H9 (cell line): ENCODE measurements at regions not wholly inside any gene's neighbourhood (a gene's known extent, or its start where the extent isn't known, plus 50 kb on each side); places are given as distances from the start of the nearest gene placed in this dataset.

Experiments
- DNase-seq: peaks from one replicate; pipeline ENCODE4 v3.0.0-alpha.2; 2017
- H2AFZ ChIP-seq: one replicate; pipeline ENCODE4 v1.6.1; 2013; ENCODE audit warnings: mild to moderate bottlenecking, low read length, control low read depth, moderate library complexity
- H2AK5ac ChIP-seq: 2 replicates; pipeline ENCODE4 v1.6.1; 2013; ENCODE audit warnings: low read length, control low read depth, mixed read lengths; ENCODE audit not compliant: insufficient read length
- H2BK120ac ChIP-seq: one replicate; pipeline ENCODE4 v1.6.1; 2013; ENCODE audit warnings: low read depth, mild to moderate bottlenecking, low read length, control low read depth, inconsistent platforms; ENCODE audit not compliant: poor library complexity, severe bottlenecking
- H2BK12ac ChIP-seq: 2 replicates; pipeline ENCODE4 v1.6.1; 2013; ENCODE audit warnings: low read length, control low read depth, mixed read lengths, low read depth; ENCODE audit not compliant: insufficient read length
- H2BK15ac ChIP-seq: 2 replicates; pipeline ENCODE4 v1.6.1; 2013; ENCODE audit warnings: low read depth, low read length, control low read depth
- H2BK20ac ChIP-seq: one replicate; pipeline ENCODE4 v1.6.1; 2013; ENCODE audit warnings: low read depth, mild to moderate bottlenecking, low read length, control low read depth, inconsistent platforms; ENCODE audit not compliant: poor library complexity, severe bottlenecking
- H2BK5ac ChIP-seq: 2 replicates; pipeline ENCODE4 v1.6.1; 2013; ENCODE audit warnings: low read length, control low read depth, mixed read lengths; ENCODE audit not compliant: insufficient read length
- H3K14ac ChIP-seq: 2 replicates; pipeline ENCODE4 v1.6.1; 2013; ENCODE audit warnings: low read length, control low read depth; ENCODE audit not compliant: insufficient read depth
- H3K18ac ChIP-seq: 2 replicates; pipeline ENCODE4 v1.6.1; 2013; ENCODE audit warnings: low read depth, mild to moderate bottlenecking, mixed read lengths, low read length, control low read depth; ENCODE audit not compliant: insufficient read length
- H3K23ac ChIP-seq: 2 replicates; pipeline ENCODE4 v1.6.1; 2013; ENCODE audit warnings: low read length, control low read depth, mixed read lengths, low read depth; ENCODE audit not compliant: insufficient read length
- H3K23me2 ChIP-seq: 2 replicates; pipeline ENCODE4 v1.6.1; 2013; ENCODE audit warnings: low read depth, mild to moderate bottlenecking, mixed read lengths, low read length, control low read depth; ENCODE audit not compliant: insufficient read length, poor library complexity, severe bottlenecking
- H3K27ac ChIP-seq: 2 replicates; pipeline ENCODE4 v1.5.1; 2013; ENCODE audit warnings: low read length, control low read depth, mixed read lengths, low read depth; ENCODE audit not compliant: insufficient read length
- H3K27me3 ChIP-seq: 2 replicates; pipeline ENCODE4 v1.6.1; 2013; ENCODE audit warnings: low read length, control low read depth, inconsistent platforms; ENCODE audit not compliant: insufficient read depth
- H3K4ac ChIP-seq: 2 replicates; pipeline ENCODE4 v1.6.1; 2013; ENCODE audit warnings: low read depth, mild to moderate bottlenecking, control low read depth, inconsistent platforms, low read length, moderate library complexity
- H3K4me1 ChIP-seq: 2 replicates; pipeline ENCODE4 v1.6.1; 2013; ENCODE audit warnings: low read length, control low read depth, inconsistent platforms; ENCODE audit not compliant: insufficient read depth
- H3K4me2 ChIP-seq: 2 replicates; pipeline ENCODE4 v1.6.1; 2013; ENCODE audit warnings: low read length, control low read depth, mixed read lengths; ENCODE audit not compliant: insufficient read length, insufficient read depth
- H3K56ac ChIP-seq: 2 replicates; pipeline ENCODE4 v1.6.1; 2013; ENCODE audit warnings: low read depth, mild to moderate bottlenecking, mixed read lengths, low read length, control low read depth; ENCODE audit not compliant: insufficient read length
- H3K79me1 ChIP-seq: 2 replicates; pipeline ENCODE4 v1.6.1; 2013; ENCODE audit warnings: low read depth, mild to moderate bottlenecking, moderate library complexity, low read length, control low read depth, inconsistent platforms; ENCODE audit not compliant: insufficient read depth, poor library complexity, severe bottlenecking
- H3K79me2 ChIP-seq: 2 replicates; pipeline ENCODE4 v1.6.1; 2013; ENCODE audit warnings: low read length, control low read depth, inconsistent platforms; ENCODE audit not compliant: insufficient read depth
- H3K9ac ChIP-seq: 2 replicates; pipeline ENCODE4 v1.6.1; 2013; ENCODE audit warnings: low read length, control low read depth, mixed read lengths; ENCODE audit not compliant: insufficient read length; ENCODE audit errors: extremely low read depth
- H3K9me3 ChIP-seq: one replicate; pipeline ENCODE4 v1.6.1; 2013; ENCODE audit warnings: low read depth, low read length, inconsistent platforms; ENCODE audit not compliant: control insufficient read depth
- H3T11ph ChIP-seq: one replicate; pipeline ENCODE4 v1.6.1; 2013; ENCODE audit warnings: mild to moderate bottlenecking, low read length, control low read depth, inconsistent platforms
- H4K20me1 ChIP-seq: one replicate; pipeline ENCODE4 v1.6.1; 2013; ENCODE audit not compliant: control insufficient read depth, insufficient read length, insufficient read depth
- H4K5ac ChIP-seq: 2 replicates; pipeline ENCODE4 v1.6.1; 2013; ENCODE audit warnings: low read depth, mild to moderate bottlenecking, mixed read lengths, low read length, control low read depth; ENCODE audit not compliant: insufficient read length
- H4K8ac ChIP-seq: replicated peaks from 2 replicates; pipeline ENCODE4 v1.6.1; 2013; ENCODE audit warnings: low read length, control low read depth, mixed read lengths, low read depth; ENCODE audit not compliant: insufficient read length
- H4K91ac ChIP-seq: 2 replicates; pipeline ENCODE4 v1.6.1; 2013; ENCODE audit warnings: low read depth, mild to moderate bottlenecking, moderate library complexity, mixed read lengths, low read length, control low read depth; ENCODE audit not compliant: insufficient read length
- H3K27ac Mint-ChIP-seq, 3 experiments: 2 replicates in 2 of 3; 3 replicates in 1 of 3; pipeline ENCODE4 v1.8.0; 2020 to 2021; ENCODE audit warnings: mixed read lengths in 3 of 3, mild to moderate bottlenecking in 1 of 3, moderate library complexity in 1 of 3
- H3K27me3 Mint-ChIP-seq: 2 replicates; pipeline ENCODE4 v1.8.0; 2021; ENCODE audit warnings: low read depth, mild to moderate bottlenecking, moderate library complexity, mixed read lengths
- H3K36me3 Mint-ChIP-seq, 3 experiments: 2 replicates in 2 of 3; 3 replicates in 1 of 3; pipeline ENCODE4 v1.8.0; 2020 to 2021; ENCODE audit warnings: low read depth in 3 of 3, mixed read lengths in 3 of 3; ENCODE audit not compliant: insufficient read depth in 1 of 3
- H3K4me1 Mint-ChIP-seq, 2 experiments: 2 replicates each; pipeline ENCODE4 v1.8.0; 2020; ENCODE audit warnings: mixed read lengths in 2 of 2
- H3K4me3 Mint-ChIP-seq, 2 experiments: 2 replicates in 1 of 2; 3 replicates in 1 of 2; pipeline ENCODE4 v1.8.0; 2020 to 2021; ENCODE audit warnings: mild to moderate bottlenecking in 2 of 2, mixed read lengths in 2 of 2, moderate library complexity in 1 of 2
- H3K9me3 Mint-ChIP-seq, 2 experiments: 2 replicates in 1 of 2; 3 replicates in 1 of 2; pipeline ENCODE4 v1.8.0; 2020; ENCODE audit warnings: mild to moderate bottlenecking in 2 of 2, mixed read lengths in 2 of 2, moderate library complexity in 1 of 2
- WGBS: extraction: QIAGEN DNeasy Blood & Tissue Kit; methylation state at CpG from one replicate; pipeline ENCODE4 v1.1.7; 2013; ENCODE audit warnings: missing lambda C conversion rate, low lambda C conversion rate, mixed read lengths; ENCODE audit not compliant: insufficient read length; ENCODE audit errors: extremely low coverage; 5-methylcytosine and 5-hydroxymethylcytosine counted together
- TF ChIP-seq, protein P1 (sequence below): fragments of 200-600 bp; sonication (generic); conservative IDR thresholded peaks from 3 replicates; pipeline ENCODE4 v1.8.0; 2021; ENCODE audit warnings: antibody characterized with exemption, mild to moderate bottlenecking

- no peak for DNase-seq
- no peak overlapping the region for H3K4me3 Mint-ChIP-seq
- Histone ChIP-seq H4K5ac (no peak overlapping the region), H3K23me2 (no peaks in the 10 kb centered on the region), H2BK5ac (no peak overlapping the region), H3K14ac (no peak overlapping the region), H2AK5ac (no peak overlapping the region), H3K9me3 (no peaks in the 10 kb centered on the region), H3K27me3 (no peaks in the 10 kb centered on the region), H2BK20ac (no peak overlapping the region), H2BK12ac (no peak overlapping the region), H4K8ac (no peak overlapping the region), H4K20me1 (no peaks in the 10 kb centered on the region), H3K79me2 (no peaks in the 10 kb centered on the region), H4K91ac (no peak overlapping the region), H3K4ac (no peak overlapping the region), H3K9ac (no peak overlapping the region), H3K4me2 (no peak overlapping the region), H3K79me1 (no peaks in the 10 kb centered on the region), H3K23ac (no peak overlapping the region), H3K4me1 (no peaks in the 10 kb centered on the region), H3T11ph (no peak overlapping the region), H3K18ac (no peak overlapping the region), H2AFZ (no peak overlapping the region), H3K27ac (no peak overlapping the region), H3K56ac (no peak overlapping the region), H2BK15ac (no peak overlapping the region), H2BK120ac (no peak overlapping the region)
- H3K27ac Mint-ChIP-seq, result no peak overlapping the region
- WGBS, result no CpG with 5 or more reads among the region's 9 CpGs
- H3K4me1 Mint-ChIP-seq, result peaks cover 4 to 14% of the 10 kb centered on the region in 2 experiments; a peak in 3 of 4 replicates
- H3K36me3 Mint-ChIP-seq, result no peaks in the 10 kb centered on the region
- no peaks in the 10 kb centered on the region for H3K9me3 Mint-ChIP-seq
- TF ChIP-seq, protein P1, sequence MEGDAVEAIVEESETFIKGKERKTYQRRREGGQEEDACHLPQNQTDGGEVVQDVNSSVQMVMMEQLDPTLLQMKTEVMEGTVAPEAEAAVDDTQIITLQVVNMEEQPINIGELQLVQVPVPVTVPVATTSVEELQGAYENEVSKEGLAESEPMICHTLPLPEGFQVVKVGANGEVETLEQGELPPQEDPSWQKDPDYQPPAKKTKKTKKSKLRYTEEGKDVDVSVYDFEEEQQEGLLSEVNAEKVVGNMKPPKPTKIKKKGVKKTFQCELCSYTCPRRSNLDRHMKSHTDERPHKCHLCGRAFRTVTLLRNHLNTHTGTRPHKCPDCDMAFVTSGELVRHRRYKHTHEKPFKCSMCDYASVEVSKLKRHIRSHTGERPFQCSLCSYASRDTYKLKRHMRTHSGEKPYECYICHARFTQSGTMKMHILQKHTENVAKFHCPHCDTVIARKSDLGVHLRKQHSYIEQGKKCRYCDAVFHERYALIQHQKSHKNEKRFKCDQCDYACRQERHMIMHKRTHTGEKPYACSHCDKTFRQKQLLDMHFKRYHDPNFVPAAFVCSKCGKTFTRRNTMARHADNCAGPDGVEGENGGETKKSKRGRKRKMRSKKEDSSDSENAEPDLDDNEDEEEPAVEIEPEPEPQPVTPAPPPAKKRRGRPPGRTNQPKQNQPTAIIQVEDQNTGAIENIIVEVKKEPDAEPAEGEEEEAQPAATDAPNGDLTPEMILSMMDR, result no peak
- peaks cover 17% of the 10 kb centered on the region for H3K27me3 Mint-ChIP-seq
Measured at GRCh38 chr16:86816930-86817625, 238.7 kb downstream of the FOXL1 start.
